Prostate gland (tissue), 2 donors: ENCODE measurements at regions not wholly inside any gene's neighbourhood (a gene's known extent, or its start where the extent isn't known, plus 50 kb on each side); places are given as distances from the start of the nearest gene placed in this dataset.
"Not testable (repeated sequence)": the region's sequence is repeated elsewhere in the genome, so short reads cannot be mapped to it uniquely, and the experiment has no call there.

ENCODE experiments used
- DNase-seq: peaks from one replicate; pipeline ENCODE4 v3.0.0-alpha.2; 2019; ENCODE audit warnings: low spot score
- H3K27ac ChIP-seq, 2 donors: fragments of 200-600 bp; sonication (generic); 2 replicates each; pipeline ENCODE4 v1.5.1; 2017 to 2019
- H3K27me3 ChIP-seq: fragments of 200-600 bp; sonication (generic); replicated peaks from 2 replicates; pipeline ENCODE4 v1.5.1; 2019; ENCODE audit not compliant: insufficient read depth
- H3K36me3 ChIP-seq, 2 donors: fragments of 200-600 bp; sonication (generic); 1 replicate in 1 of 2; 2 replicates in 1 of 2; pipeline versions ENCODE4 v1.5.1 to v1.8.1; 2017 to 2019
- H3K4me1 ChIP-seq: fragments of 200-600 bp; sonication (generic); replicated peaks from 2 replicates; pipeline ENCODE4 v1.5.1; 2019
- H3K4me3 ChIP-seq, 2 donors: fragments of 200-600 bp; sonication (generic); 2 replicates each; pipeline ENCODE4 v1.5.1; 2017 to 2019
- H3K9me3 ChIP-seq: fragments of 200-600 bp; sonication (generic); 2 replicates; pipeline ENCODE4 v1.5.1; 2017
- POLR2A ChIP-seq: fragments of 450-650 bp; IDR thresholded peaks from one replicate; pipeline ENCODE4 v1.6.1; 2016; ENCODE audit warnings: antibody characterized with exemption, mild to moderate bottlenecking
- POLR2AphosphoS5 ChIP-seq: sonication (generic); formaldehyde crosslinking; IDR thresholded peaks from one replicate; pipeline ENCODE4 v1.6.1; 2017; ENCODE audit warnings: antibody characterized with exemption
- WGBS: methylation state at CpG from one replicate; pipeline ENCODE4 v1.1.5; 2018; 5-methylcytosine and 5-hydroxymethylcytosine counted together
- intact Hi-C: fragments of 100-400 bp; cut with DNase I; formaldehyde crosslinking; loops from one replicate; pipeline ENCODE4 v1.14.2; 2022
- TF ChIP-seq, protein P1 (sequence below), 4 experiments: fragments of 200-600 bp in 2 of 4; fragments of 450-650 bp in 2 of 4; sonication (generic) in 2 of 4; IDR thresholded peaks; 1 replicate in 3 of 4; 2 replicates in 1 of 4; pipeline ENCODE4 v1.5.1; 2016 to 2019; ENCODE audit warnings: antibody characterized with exemption in 4 of 4, mild to moderate bottlenecking in 2 of 4, moderate library complexity in 2 of 4

DNA sequence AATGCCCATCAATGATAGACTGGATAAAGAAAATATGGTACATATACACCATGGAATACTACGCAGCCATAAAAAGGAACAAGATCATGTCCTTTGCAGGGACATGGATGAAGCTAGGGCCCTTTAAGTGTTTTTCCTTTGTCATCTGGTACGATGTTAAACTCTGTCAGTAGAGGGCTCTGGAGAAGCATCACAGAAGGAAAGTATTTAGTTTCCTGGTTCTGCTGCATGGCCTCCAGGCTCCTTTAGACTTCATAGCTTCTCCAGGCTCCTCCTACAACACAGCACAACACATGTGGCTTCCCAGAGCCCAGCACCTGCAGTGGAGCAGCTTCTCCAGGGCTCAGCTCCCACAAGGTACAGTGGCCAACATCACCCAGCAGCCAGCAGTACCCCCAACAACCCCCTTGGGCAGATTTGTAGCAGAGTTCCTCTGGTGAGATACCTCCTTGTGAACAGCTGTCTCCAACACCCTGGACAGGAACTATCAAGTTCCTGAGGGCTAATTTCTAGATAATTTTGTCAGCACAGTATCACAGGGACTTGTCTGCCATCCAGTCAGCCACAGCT is 63.4 kb downstream of the KCTD12 start:
- Histone ChIP-seq H3K27ac (no peak overlapping the region), H3K27me3 (peaks cover 3% of the 10 kb centered on the region), H3K4me1 (no peaks in the 10 kb centered on the region), H3K9me3 (no peaks in the 10 kb centered on the region), H3K4me3 (no peak overlapping the region), H3K36me3 (no peaks in the 10 kb centered on the region)
- TF ChIP-seq POLR2AphosphoS5: no peak
- no peak for TF ChIP-seq POLR2A
- TF ChIP-seq, protein P1, sequence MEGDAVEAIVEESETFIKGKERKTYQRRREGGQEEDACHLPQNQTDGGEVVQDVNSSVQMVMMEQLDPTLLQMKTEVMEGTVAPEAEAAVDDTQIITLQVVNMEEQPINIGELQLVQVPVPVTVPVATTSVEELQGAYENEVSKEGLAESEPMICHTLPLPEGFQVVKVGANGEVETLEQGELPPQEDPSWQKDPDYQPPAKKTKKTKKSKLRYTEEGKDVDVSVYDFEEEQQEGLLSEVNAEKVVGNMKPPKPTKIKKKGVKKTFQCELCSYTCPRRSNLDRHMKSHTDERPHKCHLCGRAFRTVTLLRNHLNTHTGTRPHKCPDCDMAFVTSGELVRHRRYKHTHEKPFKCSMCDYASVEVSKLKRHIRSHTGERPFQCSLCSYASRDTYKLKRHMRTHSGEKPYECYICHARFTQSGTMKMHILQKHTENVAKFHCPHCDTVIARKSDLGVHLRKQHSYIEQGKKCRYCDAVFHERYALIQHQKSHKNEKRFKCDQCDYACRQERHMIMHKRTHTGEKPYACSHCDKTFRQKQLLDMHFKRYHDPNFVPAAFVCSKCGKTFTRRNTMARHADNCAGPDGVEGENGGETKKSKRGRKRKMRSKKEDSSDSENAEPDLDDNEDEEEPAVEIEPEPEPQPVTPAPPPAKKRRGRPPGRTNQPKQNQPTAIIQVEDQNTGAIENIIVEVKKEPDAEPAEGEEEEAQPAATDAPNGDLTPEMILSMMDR (IDR thresholded peaks at IDR 0.05): no peak
- WGBS: 78% methylated on average over 2 of the region's 2 CpGs
- DNase-seq: no peak
- intact Hi-C loops: no loop called here

DNA sequence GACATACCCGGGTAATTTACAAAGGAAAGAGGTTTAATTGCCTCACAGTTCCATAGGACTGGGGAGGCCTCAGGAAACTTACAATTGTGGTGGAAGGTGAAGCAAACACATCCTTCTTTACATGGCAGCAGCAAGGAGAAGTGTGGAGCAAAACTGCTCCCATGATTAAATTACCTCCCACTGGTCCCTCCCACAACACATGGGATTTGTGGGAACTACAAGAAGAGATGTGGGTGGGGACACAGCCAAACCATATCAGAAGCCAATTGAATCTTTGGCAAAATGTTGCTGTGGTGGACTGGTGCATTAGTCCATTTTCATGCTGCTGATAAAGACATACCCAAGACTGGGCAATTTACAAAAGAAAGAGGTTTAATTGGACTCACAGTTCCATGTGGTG is 65.0 kb downstream of the KCTD12 start:
- H3K36me3 ChIP-seq, H3K9me3 ChIP-seq, H3K4me1 ChIP-seq, intact Hi-C loops, DNase-seq, H3K27ac ChIP-seq, H3K4me3 ChIP-seq, H3K27me3 ChIP-seq: not testable (repeated sequence)
- 49% methylated on average over 1 of the region's 1 CpG for WGBS

DNA sequence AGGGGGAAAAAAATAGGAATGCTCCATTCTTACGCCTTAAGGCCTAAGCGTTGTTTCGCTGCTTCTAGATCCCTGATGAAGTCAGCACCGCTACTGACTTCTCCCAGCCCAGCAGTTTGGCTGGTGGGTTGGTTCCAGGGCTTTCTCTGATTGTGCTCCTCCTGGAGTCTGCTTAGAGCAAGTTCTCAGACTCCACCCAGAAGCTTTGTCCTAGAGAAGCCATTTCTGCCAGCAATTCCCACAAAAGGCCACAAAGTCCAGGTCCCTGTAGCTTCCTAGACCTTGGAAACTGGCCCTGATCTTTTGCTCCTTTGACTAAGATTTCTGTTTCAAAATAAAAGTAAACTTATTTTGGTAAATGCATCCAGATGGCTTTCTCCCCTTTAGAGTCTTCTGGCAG is 65.4 kb downstream of the KCTD12 start:
- DNase-seq: no peak
- Histone ChIP-seq H3K4me1 (no peaks in the 10 kb centered on the region), H3K9me3 (no peaks in the 10 kb centered on the region), H3K27ac (no peak overlapping the region), H3K36me3 (no peaks in the 10 kb centered on the region), H3K4me3 (no peak overlapping the region), H3K27me3 (no peaks in the 10 kb centered on the region)
- intact Hi-C loops: no loop called here
- WGBS: 84% methylated on average over 4 of the region's 4 CpGs
- TF ChIP-seq, protein P1 (IDR thresholded peaks at IDR 0.05): no peak
- TF ChIP-seq POLR2AphosphoS5 (no peak), POLR2A (no peak)

DNA sequence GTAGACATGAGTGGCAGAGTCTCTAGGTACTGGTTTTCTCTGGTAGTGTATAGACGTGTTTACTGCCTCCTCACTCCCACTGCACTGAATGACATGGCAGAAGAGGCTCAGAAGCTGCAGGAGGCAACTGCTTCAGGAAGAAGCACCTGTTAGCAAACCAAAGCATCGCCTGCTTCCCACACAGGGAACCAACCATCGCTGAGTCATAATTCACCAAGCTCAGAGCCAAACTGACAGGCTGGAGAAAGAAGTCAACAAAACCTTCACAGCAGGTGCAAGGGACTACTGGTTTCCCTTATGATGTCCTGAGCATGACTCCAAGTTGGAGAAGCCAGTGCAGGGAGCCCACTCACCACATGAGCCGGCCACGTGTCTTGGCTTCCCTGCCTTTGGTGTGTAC is 69.8 kb downstream of the KCTD12 start:
- no peak for DNase-seq
- no peaks in the 10 kb centered on the region for H3K27me3 ChIP-seq
- no peak overlapping the region for H3K4me3 ChIP-seq
- H3K27ac ChIP-seq: no peak overlapping the region
- no peaks in the 10 kb centered on the region for H3K9me3 ChIP-seq
- TF ChIP-seq, protein P1 (IDR thresholded peaks at IDR 0.05): no peak
- TF ChIP-seq POLR2A: no peak
- TF ChIP-seq POLR2AphosphoS5: no peak
- WGBS: 83% methylated on average over 5 of the region's 5 CpGs
- intact Hi-C loops: no loop called here
- no peaks in the 10 kb centered on the region for H3K36me3 ChIP-seq
- H3K4me1 ChIP-seq: no peaks in the 10 kb centered on the region

DNA sequence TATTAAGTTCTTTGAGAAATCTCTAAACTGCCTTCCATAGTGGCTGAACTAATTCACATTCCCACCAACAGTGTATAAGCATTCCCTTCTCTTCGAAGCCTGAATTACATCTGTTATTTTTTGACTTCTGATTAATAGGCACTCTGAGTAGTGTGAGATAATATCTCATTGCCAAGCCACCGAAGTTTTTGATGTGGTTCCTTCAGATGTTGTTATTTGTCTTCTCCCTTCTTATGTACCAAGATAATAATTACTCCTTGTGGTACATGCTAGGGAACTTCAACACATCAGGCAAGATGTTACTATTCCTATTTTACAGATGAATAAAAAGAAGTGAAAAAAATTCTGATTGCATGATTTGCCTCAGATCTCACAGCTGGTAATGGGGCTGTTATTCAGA is 70.9 kb downstream of the KCTD12 start:
- intact Hi-C loops: no loop called here
- no peak for DNase-seq
- Histone ChIP-seq H3K27ac (no peak overlapping the region), H3K27me3 (no peaks in the 10 kb centered on the region), H3K9me3 (no peaks in the 10 kb centered on the region), H3K4me1 (no peaks in the 10 kb centered on the region), H3K4me3 (no peak overlapping the region), H3K36me3 (no peaks in the 10 kb centered on the region)
- TF ChIP-seq POLR2A: no peak
- TF ChIP-seq, protein P1 (IDR thresholded peaks at IDR 0.05): no peak
- no peak for TF ChIP-seq POLR2AphosphoS5
- WGBS: 50% methylated on average over 2 of the region's 2 CpGs
